ENCODE measurements at regions not wholly inside any gene's neighbourhood (a gene's known extent, or its start where the extent isn't known, plus 50 kb on each side); places are given as distances from the start of the nearest gene placed in this dataset.

- intact Hi-C loops (cut with DNase I), result no loop called here
- Histone ChIP-seq H3K9me3 (no peaks in the 10 kb centered on the region), H3K4me3 (replicated peaks in 1 of 3) (no peak overlapping the region), H3K4me1 (no peaks in the 10 kb centered on the region), H3K36me3 (no peaks in the 10 kb centered on the region), H3K27me3 (no peaks in the 10 kb centered on the region), H3K27ac (no peak overlapping the region)
- WGBS, 2 donors, result 72 to 75% methylated on average over 5 of the region's 5 CpGs
- DNase-seq, result no peak
- TF ChIP-seq CTCF (IDR thresholded peaks at IDR 0.05), result no peak
- TF ChIP-seq POLR2A (IDR thresholded peaks at IDR 0.05), result no peak
Measured at GRCh38 chr6:142653710-142654420, 291.1 kb downstream of the HIVEP2 start.

GRCh38 chr6:142659661-142660060 lies 285.3 kb downstream of the HIVEP2 start:
- 59 to 77% methylated on average over 2 of the region's 2 CpGs for WGBS, 2 donors
- intact Hi-C loops (cut with DNase I), result no loop called here
- Histone ChIP-seq H3K36me3 (no peaks in the 10 kb centered on the region), H3K27ac (no peak overlapping the region), H3K9me3 (no peaks in the 10 kb centered on the region), H3K4me1 (no peaks in the 10 kb centered on the region), H3K27me3 (no peaks in the 10 kb centered on the region), H3K4me3 (replicated peaks in 1 of 3) (no peak overlapping the region)
- TF ChIP-seq POLR2A (IDR thresholded peaks at IDR 0.05) (no peak), CTCF (IDR thresholded peaks at IDR 0.05) (no peak)
- DNase-seq, result no peak

GRCh38 chr6:142665393-142665792 lies 279.6 kb downstream of the HIVEP2 start:
- TF ChIP-seq CTCF (IDR thresholded peaks at IDR 0.05) (no peak), POLR2A (IDR thresholded peaks at IDR 0.05) (no peak)
- no peaks in the 10 kb centered on the region for H3K36me3 ChIP-seq
- WGBS, 2 donors, result 52 to 70% methylated on average over 2 of the region's 2 CpGs
- H3K4me1 ChIP-seq, result no peaks in the 10 kb centered on the region
- intact Hi-C loops (cut with DNase I), result no loop called here
- no peak for DNase-seq
- no peak overlapping the region for H3K27ac ChIP-seq
- no peak overlapping the region for H3K4me3 ChIP-seq (replicated peaks in 1 of 3)
- H3K27me3 ChIP-seq, result no peaks in the 10 kb centered on the region
- no peaks in the 10 kb centered on the region for H3K9me3 ChIP-seq

GRCh38 chr6:142666599-142667185 lies 278.3 kb downstream of the HIVEP2 start:
- no peak overlapping the region for H3K27ac ChIP-seq
- H3K36me3 ChIP-seq, result no peaks in the 10 kb centered on the region
- intact Hi-C loops (cut with DNase I), result no loop called here
- no peak for TF ChIP-seq CTCF (IDR thresholded peaks at IDR 0.05)
- no peak for TF ChIP-seq POLR2A (IDR thresholded peaks at IDR 0.05)
- 58 to 64% methylated on average over 4 of the region's 4 CpGs for WGBS, 2 donors
- no peaks in the 10 kb centered on the region for H3K9me3 ChIP-seq
- no peak for DNase-seq
- no peaks in the 10 kb centered on the region for H3K27me3 ChIP-seq
- no peaks in the 10 kb centered on the region for H3K4me1 ChIP-seq
- no peak overlapping the region for H3K4me3 ChIP-seq (replicated peaks in 1 of 3)

Measured in thyroid gland (tissue), 4 donors.